ENCODE measurements at regions not wholly inside any gene's neighbourhood (a gene's known extent, or its start where the extent isn't known, plus 50 kb on each side); places are given as distances from the start of the nearest gene placed in this dataset.

DNA sequence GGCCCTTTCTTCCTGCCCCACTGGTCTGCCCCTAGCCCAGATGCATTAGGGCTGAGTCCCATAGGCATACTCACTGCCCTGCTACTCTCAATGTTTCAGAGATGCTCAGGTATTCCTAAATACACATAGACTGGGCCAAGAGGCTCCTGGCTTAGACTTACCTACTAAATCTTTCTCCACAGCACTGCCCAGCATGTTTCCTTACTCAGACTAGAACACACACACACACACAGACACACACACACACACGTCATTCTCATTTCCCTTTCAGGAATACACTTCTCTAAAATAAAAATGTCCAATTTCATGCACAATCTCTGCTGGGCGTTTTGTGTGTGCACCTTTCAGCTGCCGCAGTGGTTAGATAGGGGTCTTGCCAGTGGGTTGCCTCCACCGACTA, 175.7 kb downstream of the FAM43A start:
- H3K23ac ChIP-seq (ENCODE audit: low read length in 2 of 2), result peak overlapping the region in 1 of 2 experiments; percentile 5
- 85% methylated on average over 3 of the region's 4 CpGs for WGBS

DNA sequence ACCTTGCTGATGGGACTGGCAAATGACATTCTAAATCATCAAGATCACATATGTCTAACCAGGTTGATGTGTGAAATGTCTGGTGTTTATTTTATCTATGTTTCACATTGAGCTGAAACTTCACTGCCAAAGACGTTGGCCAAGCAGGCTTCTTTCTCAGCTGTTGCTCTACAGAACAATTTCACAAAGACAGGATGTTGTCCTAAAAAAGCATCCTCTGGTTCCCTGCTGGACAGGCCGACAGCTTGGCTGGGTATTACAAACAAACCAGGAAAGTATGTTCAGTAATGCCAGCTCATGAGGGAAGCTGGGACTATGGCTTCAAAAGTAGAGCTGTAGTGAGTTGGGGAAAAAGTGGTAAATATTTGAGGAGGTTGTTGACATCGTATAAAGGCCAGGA, 179.4 kb downstream of the FAM43A start:
- Histone ChIP-seq H3K9ac (ENCODE audit: low read length) (no peak overlapping the region), H2BK15ac (ENCODE audit: low read depth, poor library complexity, severe bottlenecking) (no peak overlapping the region), H3K9me3 (ENCODE audit: control insufficient read depth, low read length) (no peaks in the 10 kb centered on the region), H2BK120ac (ENCODE audit: low read depth, low read length) (no peak overlapping the region), H3K4me2 (ENCODE audit: low read length, poor library complexity, severe bottlenecking) (no peak overlapping the region), H4K91ac (ENCODE audit: low read length) (no peak overlapping the region), H3K4ac (ENCODE audit: low read depth in 1 of 2, low read length in 2 of 2) (no peak overlapping the region), H3K27me3 (ENCODE audit: control insufficient read depth in 1 of 2, insufficient read depth in 1 of 2, low read length in 2 of 2) (peaks cover 29 to 57% of the 10 kb centered on the region in 2 experiments), H2BK5ac (ENCODE audit: low read depth, low read length, poor library complexity, severe bottlenecking) (no peak overlapping the region), H2AK5ac (ENCODE audit: low read length, severe bottlenecking) (no peak overlapping the region), H2BK12ac (ENCODE audit: low read length in 2 of 2) (no peak overlapping the region), H2AFZ (ENCODE audit: low read depth, low read length) (no peak overlapping the region), H3K18ac (ENCODE audit: low read depth in 1 of 2, low read length in 2 of 2) (no peak overlapping the region), H4K8ac (ENCODE audit: low read length) (no peak overlapping the region), H3K36me3 (ENCODE audit: control insufficient read depth in 1 of 2, insufficient read depth in 2 of 2, low read depth in 1 of 2, low read length in 2 of 2) (no peaks in the 10 kb centered on the region), H3K23ac (ENCODE audit: low read length in 2 of 2) (no peak overlapping the region), H3K14ac (ENCODE audit: low read length in 2 of 2) (no peak overlapping the region), H3K27ac (ENCODE audit: low read length, poor library complexity, severe bottlenecking) (no peak overlapping the region), H3K79me1 (replicated peaks; ENCODE audit: low read length, poor library complexity, severe bottlenecking) (no peaks in the 10 kb centered on the region), H3K4me3 (ENCODE audit: insufficient read depth in 1 of 2, low read depth in 1 of 2, low read length in 2 of 2) (no peak overlapping the region), H3K4me1 (ENCODE audit: control insufficient read depth, insufficient read depth, low read depth, low read length) (no peaks in the 10 kb centered on the region)
- 82% methylated on average over 3 of the region's 3 CpGs for WGBS
- no peak for DNase-seq

More for the DNA sequence above, 175.7 kb downstream of the FAM43A start:
- no peak overlapping the region for H3K14ac ChIP-seq (ENCODE audit: low read length in 2 of 2)
- H2AFZ ChIP-seq (ENCODE audit: low read depth, low read length), result no peak overlapping the region
- H2AK5ac ChIP-seq (ENCODE audit: low read length, severe bottlenecking), result no peak overlapping the region
- no peak overlapping the region for H3K4me2 ChIP-seq (ENCODE audit: low read length, poor library complexity, severe bottlenecking)
- peaks cover 23 to 42% of the 10 kb centered on the region in 2 experiments for H3K27me3 ChIP-seq (ENCODE audit: control insufficient read depth in 1 of 2, insufficient read depth in 1 of 2, low read length in 2 of 2)
- no peak overlapping the region for H3K4me3 ChIP-seq (ENCODE audit: insufficient read depth in 1 of 2, low read depth in 1 of 2, low read length in 2 of 2)
- no peak overlapping the region for H4K91ac ChIP-seq (ENCODE audit: low read length)
- no peaks in the 10 kb centered on the region for H3K9me3 ChIP-seq (ENCODE audit: control insufficient read depth, low read length)
- no peak overlapping the region for H3K27ac ChIP-seq (ENCODE audit: low read length, poor library complexity, severe bottlenecking)
- DNase-seq, result no peak
- no peak overlapping the region for H2BK120ac ChIP-seq (ENCODE audit: low read depth, low read length)
- peak overlapping the region; percentile 47 for H4K8ac ChIP-seq (ENCODE audit: low read length)
- no peak overlapping the region for H3K9ac ChIP-seq (ENCODE audit: low read length)
- no peaks in the 10 kb centered on the region for H3K79me1 ChIP-seq (replicated peaks; ENCODE audit: low read length, poor library complexity, severe bottlenecking)
- no peak overlapping the region for H3K4ac ChIP-seq (ENCODE audit: low read depth in 1 of 2, low read length in 2 of 2)
- H3K4me1 ChIP-seq (ENCODE audit: control insufficient read depth, insufficient read depth, low read depth, low read length), result no peaks in the 10 kb centered on the region
- no peak overlapping the region for H3K18ac ChIP-seq (ENCODE audit: low read depth in 1 of 2, low read length in 2 of 2)
- no peak overlapping the region for H2BK12ac ChIP-seq (ENCODE audit: low read length in 2 of 2)
- H2BK15ac ChIP-seq (ENCODE audit: low read depth, poor library complexity, severe bottlenecking), result no peak overlapping the region
- H3K36me3 ChIP-seq (ENCODE audit: control insufficient read depth in 1 of 2, insufficient read depth in 2 of 2, low read depth in 1 of 2, low read length in 2 of 2), result no peaks in the 10 kb centered on the region
- no peak overlapping the region for H2BK5ac ChIP-seq (ENCODE audit: low read depth, low read length, poor library complexity, severe bottlenecking)

- Histone ChIP-seq H2AK5ac (ENCODE audit: low read length, severe bottlenecking) (no peak overlapping the region), H3K23ac (ENCODE audit: low read length in 2 of 2) (no peak overlapping the region), H2BK12ac (ENCODE audit: low read length in 2 of 2) (no peak overlapping the region), H3K4me3 (ENCODE audit: insufficient read depth in 1 of 2, low read depth in 1 of 2, low read length in 2 of 2) (no peak overlapping the region), H4K91ac (ENCODE audit: low read length) (no peak overlapping the region), H3K79me1 (replicated peaks; ENCODE audit: low read length, poor library complexity, severe bottlenecking) (no peaks in the 10 kb centered on the region), H3K14ac (ENCODE audit: low read length in 2 of 2) (no peak overlapping the region), H2BK15ac (ENCODE audit: low read depth, poor library complexity, severe bottlenecking) (no peak overlapping the region), H2BK120ac (ENCODE audit: low read depth, low read length) (no peak overlapping the region), H3K4ac (ENCODE audit: low read depth in 1 of 2, low read length in 2 of 2) (no peak overlapping the region), H3K4me2 (ENCODE audit: low read length, poor library complexity, severe bottlenecking) (no peak overlapping the region), H3K18ac (ENCODE audit: low read depth in 1 of 2, low read length in 2 of 2) (no peak overlapping the region), H3K27ac (ENCODE audit: low read length, poor library complexity, severe bottlenecking) (no peak overlapping the region), H3K9ac (ENCODE audit: low read length) (no peak overlapping the region), H2BK5ac (ENCODE audit: low read depth, low read length, poor library complexity, severe bottlenecking) (no peak overlapping the region), H3K36me3 (ENCODE audit: control insufficient read depth in 1 of 2, insufficient read depth in 2 of 2, low read depth in 1 of 2, low read length in 2 of 2) (no peaks in the 10 kb centered on the region), H4K8ac (ENCODE audit: low read length) (no peak overlapping the region), H2AFZ (ENCODE audit: low read depth, low read length) (no peak overlapping the region), H3K27me3 (ENCODE audit: control insufficient read depth in 1 of 2, insufficient read depth in 1 of 2, low read length in 2 of 2) (peaks cover 29 to 56% of the 10 kb centered on the region in 2 experiments), H3K9me3 (ENCODE audit: control insufficient read depth, low read length) (no peaks in the 10 kb centered on the region), H3K4me1 (ENCODE audit: control insufficient read depth, insufficient read depth, low read depth, low read length) (no peaks in the 10 kb centered on the region)
- WGBS, result 100% methylated on average over 1 of the region's 2 CpGs
- DNase-seq, result no peak
These were observed 179.9 kb downstream of the FAM43A start for GRCh38 chr3:194865615-194866014.

- Histone ChIP-seq H3K27me3 (ENCODE audit: control insufficient read depth in 1 of 2, insufficient read depth in 1 of 2, low read length in 2 of 2) (peaks cover 25 to 49% of the 10 kb centered on the region in 2 experiments), H3K9ac (ENCODE audit: low read length) (no peak overlapping the region), H2AK5ac (ENCODE audit: low read length, severe bottlenecking) (no peak overlapping the region), H2AFZ (ENCODE audit: low read depth, low read length) (no peak overlapping the region), H2BK5ac (ENCODE audit: low read depth, low read length, poor library complexity, severe bottlenecking) (no peak overlapping the region), H3K9me3 (ENCODE audit: control insufficient read depth, low read length) (no peaks in the 10 kb centered on the region), H3K4me1 (ENCODE audit: control insufficient read depth, insufficient read depth, low read depth, low read length) (no peaks in the 10 kb centered on the region), H2BK12ac (ENCODE audit: low read length in 2 of 2) (no peak overlapping the region), H3K4ac (ENCODE audit: low read depth in 1 of 2, low read length in 2 of 2) (no peak overlapping the region), H2BK120ac (ENCODE audit: low read depth, low read length) (no peak overlapping the region), H3K23ac (ENCODE audit: low read length in 2 of 2) (no peak overlapping the region), H3K36me3 (ENCODE audit: control insufficient read depth in 1 of 2, insufficient read depth in 2 of 2, low read depth in 1 of 2, low read length in 2 of 2) (no peaks in the 10 kb centered on the region), H4K8ac (ENCODE audit: low read length) (no peak overlapping the region), H2BK15ac (ENCODE audit: low read depth, poor library complexity, severe bottlenecking) (no peak overlapping the region), H3K4me3 (ENCODE audit: insufficient read depth in 1 of 2, low read depth in 1 of 2, low read length in 2 of 2) (no peak overlapping the region), H3K27ac (ENCODE audit: low read length, poor library complexity, severe bottlenecking) (no peak overlapping the region), H3K14ac (ENCODE audit: low read length in 2 of 2) (no peak overlapping the region), H4K91ac (ENCODE audit: low read length) (no peak overlapping the region), H3K4me2 (ENCODE audit: low read length, poor library complexity, severe bottlenecking) (no peak overlapping the region), H3K18ac (ENCODE audit: low read depth in 1 of 2, low read length in 2 of 2) (no peak overlapping the region), H3K79me1 (replicated peaks; ENCODE audit: low read length, poor library complexity, severe bottlenecking) (no peaks in the 10 kb centered on the region)
- DNase-seq, result no peak
- WGBS, result no CpG with 5 or more reads among the region's 4 CpGs
These were observed 180.6 kb downstream of the FAM43A start for GRCh38 chr3:194866236-194866635.

Data from mesenchymal stem cell (in vitro differentiated cells and primary cell).